Keratinocyte (primary cell): ENCODE measurements at regions not wholly inside any gene's neighbourhood (a gene's known extent, or its start where the extent isn't known, plus 50 kb on each side); places are given as distances from the start of the nearest gene placed in this dataset.

Experiments
- CTCF ChIP-seq, 3 experiments: IDR thresholded peaks in 1 of 3; conservative IDR thresholded peaks in 1 of 3; optimal IDR thresholded peaks in 1 of 3; 2 replicates in 2 of 3; 3 replicates in 1 of 3; pipeline versions ENCODE3 to v1.5.1; 2011; ENCODE audit warnings: low read length in 3 of 3, mild to moderate bottlenecking in 3 of 3, moderate library complexity in 2 of 3, control low read depth in 1 of 3, inconsistent platforms in 1 of 3; ENCODE audit not compliant: insufficient read depth in 2 of 3; ENCODE audit errors: extremely low read depth in 1 of 3
- EZH2 ChIP-seq: IDR thresholded peaks from one replicate; pipeline ENCODE4 v1.6.1; 2012; ENCODE audit warnings: inconsistent platforms, mild to moderate bottlenecking, low read length, moderate library complexity

GRCh38 chr3:181770296-181770695 is 58.6 kb downstream of the SOX2 start:
- TF ChIP-seq CTCF (optimal IDR thresholded peaks at IDR 0.05 in 1 of 3, IDR thresholded peaks at IDR 0.05 in 1 of 3, conservative IDR thresholded peaks at IDR 0.05 in 1 of 3; ENCODE audit: extremely low read depth in 1 of 3, insufficient read depth in 2 of 3, low read length in 3 of 3), result no peak
- no peak for TF ChIP-seq EZH2
